Renal cortex interstitium (tissue), 11 donors: ENCODE measurements at regions not wholly inside any gene's neighbourhood (a gene's known extent, or its start where the extent isn't known, plus 50 kb on each side); places are given as distances from the start of the nearest gene placed in this dataset.

Experiments
- DNase-seq, 11 donors: peaks; one replicate each; pipeline ENCODE4 v3.0.0-alpha.2; 2013; ENCODE audit warnings: low read depth in 9 of 11, low spot score in 4 of 11; ENCODE audit errors: extremely low read depth in 1 of 11

- no peak for DNase-seq
These were observed 276.6 kb upstream of the IRX2 start for GRCh38 chr5:3027866-3028635.

GRCh38 chr5:3027185-3027865, 275.8 kb upstream of the IRX2 start:
- no peak for DNase-seq

GRCh38 chr5:3026651-3027050, 275.2 kb upstream of the IRX2 start:
- DNase-seq: no peak

GRCh38 chr5:3026099-3026498, 274.6 kb upstream of the IRX2 start:
- DNase-seq: no peak

- DNase-seq: no peak
These were observed 273.9 kb upstream of the IRX2 start for GRCh38 chr5:3025392-3025791.

- DNase-seq: no peak
These were observed 273.5 kb upstream of the IRX2 start for GRCh38 chr5:3024976-3025375.

GRCh38 chr5:3024554-3024953, 273.1 kb upstream of the IRX2 start:
- no peak for DNase-seq

GRCh38 chr5:3024126-3024525, 272.6 kb upstream of the IRX2 start:
- DNase-seq: no peak

- no peak for DNase-seq
These were observed 272.2 kb upstream of the IRX2 start for GRCh38 chr5:3023656-3024055.

- no peak for DNase-seq
These were observed 271.2 kb upstream of the IRX2 start for GRCh38 chr5:3022665-3023064.

GRCh38 chr5:3020426-3020825, 268.9 kb upstream of the IRX2 start:
- no peak for DNase-seq

GRCh38 chr5:3019045-3019444, 267.6 kb upstream of the IRX2 start:
- no peak for DNase-seq

- no peak for DNase-seq
These were observed 260.2 kb upstream of the IRX2 start for GRCh38 chr5:3011764-3012017.

GRCh38 chr5:3010953-3011763, 259.7 kb upstream of the IRX2 start:
- no peak for DNase-seq

- no peak for DNase-seq
These were observed 258.9 kb upstream of the IRX2 start for GRCh38 chr5:3010301-3010952.

- DNase-seq: no peak
These were observed 258.1 kb upstream of the IRX2 start for GRCh38 chr5:3009605-3010004.

- DNase-seq: no peak
These were observed 256.1 kb upstream of the IRX2 start for GRCh38 chr5:3007577-3007976.

GRCh38 chr5:3006961-3007551, 255.6 kb upstream of the IRX2 start:
- no peak for DNase-seq

GRCh38 chr5:3006526-3006925, 255.0 kb upstream of the IRX2 start:
- DNase-seq: no peak
